AG04449 (cell line): ENCODE measurements at regions not wholly inside any gene's neighbourhood (a gene's known extent, or its start where the extent isn't known, plus 50 kb on each side); places are given as distances from the start of the nearest gene placed in this dataset.

Source experiments
- CTCF ChIA-PET: fragments of 350-600 bp; formaldehyde crosslinking; extraction: SDS; loops from one replicate; lab custom pipeline; 2021; ENCODE audit warnings: antibody characterized with exemption; lab: Yijun Ruan, JAX
- POLR2A ChIA-PET: fragments of 400-600, 350-600 bp; formaldehyde crosslinking; extraction: SDS; loops from one replicate; lab custom pipeline; 2020; ENCODE audit warnings: antibody characterized with exemption, inconsistent platforms; lab: Yijun Ruan, JAX
- DNase-seq: peaks from one replicate; pipeline ENCODE4 v3.0.0-alpha.2; 2010; ENCODE audit warnings: low read depth, low spot score
- H3K4me3 ChIP-seq: 2 replicates; pipeline ENCODE4 v1.5.1; 2011; ENCODE audit warnings: low read depth, mild to moderate bottlenecking, control low read depth, low read length
- CTCF ChIP-seq: IDR thresholded peaks from one replicate; pipeline ENCODE4 v1.5.1; 2011; ENCODE audit warnings: mild to moderate bottlenecking, moderate library complexity, low read length, control low read depth, inconsistent platforms; ENCODE audit not compliant: insufficient read depth; ENCODE audit errors: missing control alignments

GRCh38 chr1:104726917-104727316, 977.2 kb downstream of the AMY1C start:
- TF ChIP-seq CTCF = no peak
- no peak for DNase-seq
- CTCF ChIA-PET = no interaction called here
- POLR2A ChIA-PET = no interaction called here
- no peak overlapping the region for H3K4me3 ChIP-seq

GRCh38 chr1:104733866-104734265, 984.2 kb downstream of the AMY1C start:
- no peak overlapping the region for H3K4me3 ChIP-seq
- TF ChIP-seq CTCF = no peak
- DNase-seq = no peak
- ChIA-PET CTCF (no interaction called here), POLR2A (no interaction called here)

- DNase-seq = no peak
- ChIA-PET POLR2A (no interaction called here), CTCF (no interaction called here)
- H3K4me3 ChIP-seq = no peak overlapping the region
- no peak for TF ChIP-seq CTCF
Observed at GRCh38 chr1:104745875-104746274, 996.2 kb downstream of the AMY1C start.

GRCh38 chr1:104746994-104747393, 997.3 kb downstream of the AMY1C start:
- no peak for TF ChIP-seq CTCF
- no peak overlapping the region for H3K4me3 ChIP-seq
- CTCF ChIA-PET = no interaction called here
- POLR2A ChIA-PET = no interaction called here
- no peak for DNase-seq

- H3K4me3 ChIP-seq = no peak overlapping the region
- no peak for DNase-seq
- ChIA-PET POLR2A (no interaction called here), CTCF (no interaction called here)
- TF ChIP-seq CTCF = no peak
Observed at GRCh38 chr1:104760017-104760416, 1010.3 kb downstream of the AMY1C start.

GRCh38 chr1:104761961-104762570, 1012.4 kb downstream of the AMY1C start:
- POLR2A ChIA-PET = no interaction called here
- CTCF ChIA-PET = no interaction called here
- DNase-seq = no peak
- H3K4me3 ChIP-seq = no peak overlapping the region
- no peak for TF ChIP-seq CTCF
